Left renal pelvis (tissue), 4 donors: ENCODE measurements at regions not wholly inside any gene's neighbourhood (a gene's known extent, or its start where the extent isn't known, plus 50 kb on each side); places are given as distances from the start of the nearest gene placed in this dataset.

Source experiments
- DNase-seq, 4 donors: peaks; one replicate each; pipeline ENCODE4 v3.0.0-alpha.2; 2013; ENCODE audit warnings: low read depth in 4 of 4, low spot score in 3 of 4

- DNase-seq: no peak
Measured at GRCh38 chr11:13062115-13062514, 53.0 kb downstream of the RASSF10 start.

- no peak for DNase-seq
Measured at GRCh38 chr11:13064593-13064992, 55.5 kb downstream of the RASSF10 start.

- no peak for DNase-seq
Measured at GRCh38 chr11:13065200-13065787, 56.2 kb downstream of the RASSF10 start.

- DNase-seq: no peak
Measured at GRCh38 chr11:13068211-13068610, 59.1 kb downstream of the RASSF10 start.

GRCh38 chr11:13073119-13073981, 64.2 kb downstream of the RASSF10 start:
- no peak for DNase-seq

- no peak for DNase-seq
Measured at GRCh38 chr11:13074714-13075464, 65.8 kb downstream of the RASSF10 start.

- DNase-seq: no peak
Measured at GRCh38 chr11:13076961-13077360, 67.8 kb downstream of the RASSF10 start.

- DNase-seq: no peak
Measured at GRCh38 chr11:13080861-13081260, 71.7 kb downstream of the RASSF10 start.

- no peak for DNase-seq
Measured at GRCh38 chr11:13082588-13082987, 73.5 kb downstream of the RASSF10 start.

GRCh38 chr11:13090228-13090708, 81.2 kb downstream of the RASSF10 start:
- DNase-seq: no peak

- no peak for DNase-seq
Measured at GRCh38 chr11:13091373-13091772, 82.3 kb downstream of the RASSF10 start.

- no peak for DNase-seq
Measured at GRCh38 chr11:13091804-13092203, 82.7 kb downstream of the RASSF10 start.

- DNase-seq: no peak
Measured at GRCh38 chr11:13094930-13095687, 86.0 kb downstream of the RASSF10 start.

GRCh38 chr11:13098063-13098462, 88.9 kb downstream of the RASSF10 start:
- no peak for DNase-seq

- no peak for DNase-seq
Measured at GRCh38 chr11:13098616-13099289, 89.6 kb downstream of the RASSF10 start.

- DNase-seq: no peak
Measured at GRCh38 chr11:13101644-13102512, 92.8 kb downstream of the RASSF10 start.

GRCh38 chr11:13102513-13102840, 93.4 kb downstream of the RASSF10 start:
- DNase-seq: no peak

- DNase-seq: no peak
Measured at GRCh38 chr11:13102865-13103539, 93.9 kb downstream of the RASSF10 start.
